Adrenal gland (tissue), 5 donors: ENCODE measurements at regions not wholly inside any gene's neighbourhood (a gene's known extent, or its start where the extent isn't known, plus 50 kb on each side); places are given as distances from the start of the nearest gene placed in this dataset.
"Not testable (repeated sequence)": the region's sequence is repeated elsewhere in the genome, so short reads cannot be mapped to it uniquely, and the experiment has no call there.

Source experiments
- POLR2A ChIP-seq, 2 donors: fragments of 450-650 bp; IDR thresholded peaks; one replicate each; pipeline ENCODE4 v1.6.1; 2017; ENCODE audit warnings: antibody characterized with exemption in 2 of 2, mild to moderate bottlenecking in 2 of 2, moderate library complexity in 1 of 2
- TF ChIP-seq, protein P1 (sequence below), 6 experiments: fragments of 450-650 bp in 4 of 6; fragments of 200-600 bp in 2 of 6; sonication (generic) in 1 of 6; IDR thresholded peaks; 1 replicate in 5 of 6; 2 replicates in 1 of 6; pipeline versions ENCODE4 v1.5.1 to v1.8.0; 2016 to 2021; ENCODE audit warnings: antibody characterized with exemption in 6 of 6, mild to moderate bottlenecking in 2 of 6, moderate library complexity in 1 of 6
- donor health status: DM: no; HTN: no; CAD: no.

DNA sequence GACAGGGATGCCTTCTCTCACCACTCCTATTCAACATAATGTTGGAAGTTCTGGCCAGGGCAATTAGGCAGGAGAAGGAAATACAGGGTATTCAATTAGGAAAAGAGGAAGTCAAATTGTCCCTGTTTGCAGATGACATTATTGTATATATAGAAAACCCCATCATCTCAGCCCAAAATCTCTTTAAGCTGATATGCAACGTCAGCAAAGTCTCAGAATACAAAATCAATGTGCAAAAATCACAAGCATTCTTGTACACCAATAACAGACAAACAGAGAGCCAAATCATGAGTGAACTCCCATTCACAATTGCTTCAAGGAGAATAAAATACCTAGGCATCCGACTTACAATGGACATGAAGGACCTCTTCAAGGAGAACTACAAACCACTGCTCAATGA is 258.1 kb upstream of the SAMSN1 start:
- not testable (repeated sequence) for TF ChIP-seq POLR2A (IDR thresholded peaks at IDR 0.05)
- TF ChIP-seq, protein P1, sequence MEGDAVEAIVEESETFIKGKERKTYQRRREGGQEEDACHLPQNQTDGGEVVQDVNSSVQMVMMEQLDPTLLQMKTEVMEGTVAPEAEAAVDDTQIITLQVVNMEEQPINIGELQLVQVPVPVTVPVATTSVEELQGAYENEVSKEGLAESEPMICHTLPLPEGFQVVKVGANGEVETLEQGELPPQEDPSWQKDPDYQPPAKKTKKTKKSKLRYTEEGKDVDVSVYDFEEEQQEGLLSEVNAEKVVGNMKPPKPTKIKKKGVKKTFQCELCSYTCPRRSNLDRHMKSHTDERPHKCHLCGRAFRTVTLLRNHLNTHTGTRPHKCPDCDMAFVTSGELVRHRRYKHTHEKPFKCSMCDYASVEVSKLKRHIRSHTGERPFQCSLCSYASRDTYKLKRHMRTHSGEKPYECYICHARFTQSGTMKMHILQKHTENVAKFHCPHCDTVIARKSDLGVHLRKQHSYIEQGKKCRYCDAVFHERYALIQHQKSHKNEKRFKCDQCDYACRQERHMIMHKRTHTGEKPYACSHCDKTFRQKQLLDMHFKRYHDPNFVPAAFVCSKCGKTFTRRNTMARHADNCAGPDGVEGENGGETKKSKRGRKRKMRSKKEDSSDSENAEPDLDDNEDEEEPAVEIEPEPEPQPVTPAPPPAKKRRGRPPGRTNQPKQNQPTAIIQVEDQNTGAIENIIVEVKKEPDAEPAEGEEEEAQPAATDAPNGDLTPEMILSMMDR (IDR thresholded peaks at IDR 0.05): not testable (repeated sequence)
